Astrocyte (in vitro differentiated cells and primary cell): ENCODE measurements at regions not wholly inside any gene's neighbourhood (a gene's known extent, or its start where the extent isn't known, plus 50 kb on each side); places are given as distances from the start of the nearest gene placed in this dataset.

Source experiments
- DNase-seq: peaks from one replicate; pipeline ENCODE4 v3.0.0-alpha.2; 2010; ENCODE audit warnings: low read depth
- FAIRE-seq: peaks from 2 replicates; lab custom pipeline; 2011; peaks lifted over from hg19 to GRCh38; lab: Jason Lieb, UNC
- H2AFZ ChIP-seq: 2 replicates; pipeline ENCODE4 v1.6.0; 2012; ENCODE audit warnings: low read depth, low read length, inconsistent platforms
- H3K27ac ChIP-seq: 2 replicates; pipeline ENCODE4 v1.5.1; 2011; ENCODE audit warnings: low read depth, low read length, inconsistent platforms
- H3K27me3 ChIP-seq: 2 replicates; pipeline ENCODE4 v1.6.0; 2011; ENCODE audit warnings: low read length, inconsistent platforms; ENCODE audit not compliant: insufficient read depth
- H3K36me3 ChIP-seq: 2 replicates; pipeline ENCODE4 v1.5.1; 2011; ENCODE audit warnings: low read length, inconsistent platforms; ENCODE audit not compliant: insufficient read depth
- H3K4me1 ChIP-seq: 2 replicates; pipeline ENCODE4 v1.5.1; 2011; ENCODE audit warnings: low read length, inconsistent platforms; ENCODE audit not compliant: insufficient read depth
- H3K4me2 ChIP-seq: 2 replicates; pipeline ENCODE4 v1.6.0; 2012; ENCODE audit warnings: low read length, inconsistent platforms
- H3K4me3 ChIP-seq: 2 replicates; pipeline ENCODE4 v1.5.1; 2011; ENCODE audit warnings: low read depth, mild to moderate bottlenecking, low read length, inconsistent platforms; ENCODE audit not compliant: insufficient read depth
- H3K79me2 ChIP-seq: 2 replicates; pipeline ENCODE4 v1.6.0; 2012; ENCODE audit warnings: mild to moderate bottlenecking, low read length, inconsistent platforms; ENCODE audit not compliant: insufficient read depth
- H3K9ac ChIP-seq: 2 replicates; pipeline ENCODE4 v1.6.0; 2012; ENCODE audit warnings: mild to moderate bottlenecking, low read length, inconsistent platforms
- H3K9me3 ChIP-seq: 2 replicates; pipeline ENCODE4 v1.5.1; 2012; ENCODE audit warnings: low read depth, mild to moderate bottlenecking, low read length, inconsistent platforms; ENCODE audit not compliant: insufficient read depth
- H4K20me1 ChIP-seq: 2 replicates; pipeline ENCODE4 v1.6.0; 2012; ENCODE audit warnings: low read length, inconsistent platforms; ENCODE audit not compliant: insufficient read depth
- H3K27ac Mint-ChIP-seq: one replicate; pipeline ENCODE4 v1.8.0; 2021; ENCODE audit warnings: mild to moderate bottlenecking, mixed read lengths; ENCODE audit not compliant: unreplicated experiment
- H3K27me3 Mint-ChIP-seq: one replicate; pipeline ENCODE4 v1.8.0; 2021; ENCODE audit warnings: low read depth, mixed read lengths; ENCODE audit not compliant: unreplicated experiment
- H3K36me3 Mint-ChIP-seq: one replicate; pipeline ENCODE4 v1.8.0; 2021; ENCODE audit warnings: low read depth, mixed read lengths; ENCODE audit not compliant: unreplicated experiment
- H3K4me1 Mint-ChIP-seq: one replicate; pipeline ENCODE4 v1.8.0; 2021; ENCODE audit warnings: low read depth, mixed read lengths; ENCODE audit not compliant: unreplicated experiment
- H3K4me3 Mint-ChIP-seq: one replicate; pipeline ENCODE4 v1.8.0; 2021; ENCODE audit warnings: mild to moderate bottlenecking, moderate library complexity, mixed read lengths; ENCODE audit not compliant: unreplicated experiment
- H3K9me3 Mint-ChIP-seq: one replicate; pipeline ENCODE4 v1.8.0; 2021; ENCODE audit warnings: mild to moderate bottlenecking, mixed read lengths; ENCODE audit not compliant: unreplicated experiment
- EZH2 ChIP-seq: IDR thresholded peaks from 2 replicates; pipeline ENCODE4 v1.6.1; 2012; ENCODE audit warnings: mild to moderate bottlenecking, low read length, inconsistent platforms; ENCODE audit not compliant: insufficient read depth
- TF ChIP-seq, protein P1 (sequence below): IDR thresholded peaks from 2 replicates; pipeline ENCODE4 v1.5.1; 2011; ENCODE audit warnings: low read depth, mild to moderate bottlenecking, inconsistent platforms, low read length, moderate library complexity; ENCODE audit not compliant: insufficient read depth

- H3K36me3 Mint-ChIP-seq: no peaks in the 10 kb centered on the region
- no peak overlapping the region for H3K9ac ChIP-seq
- FAIRE-seq: no peak
Observed at GRCh38 chr11:116134450-116134849, 630.2 kb upstream of the CADM1 start.

GRCh38 chr11:116132273-116132978 is 628.2 kb upstream of the CADM1 start:
- no peaks in the 10 kb centered on the region for H3K27me3 ChIP-seq
- no peaks in the 10 kb centered on the region for H3K36me3 ChIP-seq
- peaks cover 4% of the 10 kb centered on the region for H3K27me3 Mint-ChIP-seq
- no peak for DNase-seq
- no peak overlapping the region for H3K4me2 ChIP-seq
- no peak overlapping the region for H2AFZ ChIP-seq
- TF ChIP-seq, protein P1, sequence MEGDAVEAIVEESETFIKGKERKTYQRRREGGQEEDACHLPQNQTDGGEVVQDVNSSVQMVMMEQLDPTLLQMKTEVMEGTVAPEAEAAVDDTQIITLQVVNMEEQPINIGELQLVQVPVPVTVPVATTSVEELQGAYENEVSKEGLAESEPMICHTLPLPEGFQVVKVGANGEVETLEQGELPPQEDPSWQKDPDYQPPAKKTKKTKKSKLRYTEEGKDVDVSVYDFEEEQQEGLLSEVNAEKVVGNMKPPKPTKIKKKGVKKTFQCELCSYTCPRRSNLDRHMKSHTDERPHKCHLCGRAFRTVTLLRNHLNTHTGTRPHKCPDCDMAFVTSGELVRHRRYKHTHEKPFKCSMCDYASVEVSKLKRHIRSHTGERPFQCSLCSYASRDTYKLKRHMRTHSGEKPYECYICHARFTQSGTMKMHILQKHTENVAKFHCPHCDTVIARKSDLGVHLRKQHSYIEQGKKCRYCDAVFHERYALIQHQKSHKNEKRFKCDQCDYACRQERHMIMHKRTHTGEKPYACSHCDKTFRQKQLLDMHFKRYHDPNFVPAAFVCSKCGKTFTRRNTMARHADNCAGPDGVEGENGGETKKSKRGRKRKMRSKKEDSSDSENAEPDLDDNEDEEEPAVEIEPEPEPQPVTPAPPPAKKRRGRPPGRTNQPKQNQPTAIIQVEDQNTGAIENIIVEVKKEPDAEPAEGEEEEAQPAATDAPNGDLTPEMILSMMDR: no peak
- no peak for TF ChIP-seq EZH2
- H3K4me1 Mint-ChIP-seq: peaks cover 14% of the 10 kb centered on the region
- H4K20me1 ChIP-seq: no peaks in the 10 kb centered on the region
- H3K36me3 Mint-ChIP-seq: no peaks in the 10 kb centered on the region
- H3K9me3 Mint-ChIP-seq: no peaks in the 10 kb centered on the region
- FAIRE-seq: no peak
- no peak overlapping the region for H3K4me3 Mint-ChIP-seq
- no peaks in the 10 kb centered on the region for H3K79me2 ChIP-seq
- H3K27ac Mint-ChIP-seq: no peak overlapping the region
- H3K9ac ChIP-seq: no peak overlapping the region
- no peaks in the 10 kb centered on the region for H3K9me3 ChIP-seq
- no peaks in the 10 kb centered on the region for H3K4me1 ChIP-seq
- no peak overlapping the region for H3K27ac ChIP-seq
- no peak overlapping the region for H3K4me3 ChIP-seq

More at GRCh38 chr11:116134450-116134849, 630.2 kb upstream of the CADM1 start:
- H3K9me3 Mint-ChIP-seq: no peaks in the 10 kb centered on the region
- H3K4me3 Mint-ChIP-seq: no peak overlapping the region
- Histone ChIP-seq H3K27ac (no peak overlapping the region), H3K4me1 (no peaks in the 10 kb centered on the region), H3K79me2 (no peaks in the 10 kb centered on the region), H3K4me3 (no peak overlapping the region), H3K4me2 (no peak overlapping the region), H3K9me3 (no peaks in the 10 kb centered on the region), H3K27me3 (no peaks in the 10 kb centered on the region), H4K20me1 (no peaks in the 10 kb centered on the region), H3K36me3 (no peaks in the 10 kb centered on the region), H2AFZ (no peak overlapping the region)
- peaks cover 14% of the 10 kb centered on the region for H3K4me1 Mint-ChIP-seq
- TF ChIP-seq, protein P1: no peak
- DNase-seq: no peak
- H3K27ac Mint-ChIP-seq: no peak overlapping the region
- H3K27me3 Mint-ChIP-seq: peaks cover 19% of the 10 kb centered on the region

GRCh38 chr11:116130122-116130521 is 625.9 kb upstream of the CADM1 start:
- Histone ChIP-seq H3K27ac (no peak overlapping the region), H3K36me3 (no peaks in the 10 kb centered on the region), H3K79me2 (no peaks in the 10 kb centered on the region), H3K4me2 (no peak overlapping the region), H3K9me3 (no peaks in the 10 kb centered on the region), H2AFZ (no peak overlapping the region), H3K4me1 (no peaks in the 10 kb centered on the region), H3K27me3 (no peaks in the 10 kb centered on the region), H3K4me3 (no peak overlapping the region), H4K20me1 (no peaks in the 10 kb centered on the region), H3K9ac (no peak overlapping the region)
- H3K27me3 Mint-ChIP-seq: peaks cover 13% of the 10 kb centered on the region
- H3K4me3 Mint-ChIP-seq: no peak overlapping the region
- H3K4me1 Mint-ChIP-seq: peaks cover 14% of the 10 kb centered on the region
- FAIRE-seq: no peak
- no peak overlapping the region for H3K27ac Mint-ChIP-seq
- no peaks in the 10 kb centered on the region for H3K36me3 Mint-ChIP-seq
- no peak for TF ChIP-seq EZH2
- TF ChIP-seq, protein P1: no peak
- DNase-seq: no peak
- H3K9me3 Mint-ChIP-seq: no peaks in the 10 kb centered on the region
